H9 (cell line): ENCODE measurements at regions not wholly inside any gene's neighbourhood (a gene's known extent, or its start where the extent isn't known, plus 50 kb on each side); places are given as distances from the start of the nearest gene placed in this dataset.

Source experiments
- DNase-seq: peaks from one replicate; pipeline ENCODE4 v3.0.0-alpha.2; 2017
- H2AFZ ChIP-seq: one replicate; pipeline ENCODE4 v1.6.1; 2013; ENCODE audit warnings: mild to moderate bottlenecking, low read length, control low read depth, moderate library complexity
- H2AK5ac ChIP-seq: 2 replicates; pipeline ENCODE4 v1.6.1; 2013; ENCODE audit warnings: low read length, control low read depth, mixed read lengths; ENCODE audit not compliant: insufficient read length
- H2BK120ac ChIP-seq: one replicate; pipeline ENCODE4 v1.6.1; 2013; ENCODE audit warnings: low read depth, mild to moderate bottlenecking, low read length, control low read depth, inconsistent platforms; ENCODE audit not compliant: poor library complexity, severe bottlenecking
- H2BK12ac ChIP-seq: 2 replicates; pipeline ENCODE4 v1.6.1; 2013; ENCODE audit warnings: low read length, control low read depth, mixed read lengths, low read depth; ENCODE audit not compliant: insufficient read length
- H2BK15ac ChIP-seq: 2 replicates; pipeline ENCODE4 v1.6.1; 2013; ENCODE audit warnings: low read depth, low read length, control low read depth
- H2BK20ac ChIP-seq: one replicate; pipeline ENCODE4 v1.6.1; 2013; ENCODE audit warnings: low read depth, mild to moderate bottlenecking, low read length, control low read depth, inconsistent platforms; ENCODE audit not compliant: poor library complexity, severe bottlenecking
- H2BK5ac ChIP-seq: 2 replicates; pipeline ENCODE4 v1.6.1; 2013; ENCODE audit warnings: low read length, control low read depth, mixed read lengths; ENCODE audit not compliant: insufficient read length
- H3K14ac ChIP-seq: 2 replicates; pipeline ENCODE4 v1.6.1; 2013; ENCODE audit warnings: low read length, control low read depth; ENCODE audit not compliant: insufficient read depth
- H3K18ac ChIP-seq: 2 replicates; pipeline ENCODE4 v1.6.1; 2013; ENCODE audit warnings: low read depth, mild to moderate bottlenecking, mixed read lengths, low read length, control low read depth; ENCODE audit not compliant: insufficient read length
- H3K23ac ChIP-seq: 2 replicates; pipeline ENCODE4 v1.6.1; 2013; ENCODE audit warnings: low read length, control low read depth, mixed read lengths, low read depth; ENCODE audit not compliant: insufficient read length
- H3K23me2 ChIP-seq: 2 replicates; pipeline ENCODE4 v1.6.1; 2013; ENCODE audit warnings: low read depth, mild to moderate bottlenecking, mixed read lengths, low read length, control low read depth; ENCODE audit not compliant: insufficient read length, poor library complexity, severe bottlenecking
- H3K27ac ChIP-seq: 2 replicates; pipeline ENCODE4 v1.5.1; 2013; ENCODE audit warnings: low read length, control low read depth, mixed read lengths, low read depth; ENCODE audit not compliant: insufficient read length
- H3K27me3 ChIP-seq: 2 replicates; pipeline ENCODE4 v1.6.1; 2013; ENCODE audit warnings: low read length, control low read depth, inconsistent platforms; ENCODE audit not compliant: insufficient read depth
- H3K4ac ChIP-seq: 2 replicates; pipeline ENCODE4 v1.6.1; 2013; ENCODE audit warnings: low read depth, mild to moderate bottlenecking, control low read depth, inconsistent platforms, low read length, moderate library complexity
- H3K4me1 ChIP-seq: 2 replicates; pipeline ENCODE4 v1.6.1; 2013; ENCODE audit warnings: low read length, control low read depth, inconsistent platforms; ENCODE audit not compliant: insufficient read depth
- H3K4me2 ChIP-seq: 2 replicates; pipeline ENCODE4 v1.6.1; 2013; ENCODE audit warnings: low read length, control low read depth, mixed read lengths; ENCODE audit not compliant: insufficient read length, insufficient read depth
- H3K56ac ChIP-seq: 2 replicates; pipeline ENCODE4 v1.6.1; 2013; ENCODE audit warnings: low read depth, mild to moderate bottlenecking, mixed read lengths, low read length, control low read depth; ENCODE audit not compliant: insufficient read length
- H3K79me1 ChIP-seq: 2 replicates; pipeline ENCODE4 v1.6.1; 2013; ENCODE audit warnings: low read depth, mild to moderate bottlenecking, moderate library complexity, low read length, control low read depth, inconsistent platforms; ENCODE audit not compliant: insufficient read depth, poor library complexity, severe bottlenecking
- H3K79me2 ChIP-seq: 2 replicates; pipeline ENCODE4 v1.6.1; 2013; ENCODE audit warnings: low read length, control low read depth, inconsistent platforms; ENCODE audit not compliant: insufficient read depth
- H3K9ac ChIP-seq: 2 replicates; pipeline ENCODE4 v1.6.1; 2013; ENCODE audit warnings: low read length, control low read depth, mixed read lengths; ENCODE audit not compliant: insufficient read length; ENCODE audit errors: extremely low read depth
- H3K9me3 ChIP-seq: one replicate; pipeline ENCODE4 v1.6.1; 2013; ENCODE audit warnings: low read depth, low read length, inconsistent platforms; ENCODE audit not compliant: control insufficient read depth
- H3T11ph ChIP-seq: one replicate; pipeline ENCODE4 v1.6.1; 2013; ENCODE audit warnings: mild to moderate bottlenecking, low read length, control low read depth, inconsistent platforms
- H4K20me1 ChIP-seq: one replicate; pipeline ENCODE4 v1.6.1; 2013; ENCODE audit not compliant: control insufficient read depth, insufficient read length, insufficient read depth
- H4K5ac ChIP-seq: 2 replicates; pipeline ENCODE4 v1.6.1; 2013; ENCODE audit warnings: low read depth, mild to moderate bottlenecking, mixed read lengths, low read length, control low read depth; ENCODE audit not compliant: insufficient read length
- H4K8ac ChIP-seq: replicated peaks from 2 replicates; pipeline ENCODE4 v1.6.1; 2013; ENCODE audit warnings: low read length, control low read depth, mixed read lengths, low read depth; ENCODE audit not compliant: insufficient read length
- H4K91ac ChIP-seq: 2 replicates; pipeline ENCODE4 v1.6.1; 2013; ENCODE audit warnings: low read depth, mild to moderate bottlenecking, moderate library complexity, mixed read lengths, low read length, control low read depth; ENCODE audit not compliant: insufficient read length
- H3K27ac Mint-ChIP-seq, 3 experiments: 2 replicates in 2 of 3; 3 replicates in 1 of 3; pipeline ENCODE4 v1.8.0; 2020 to 2021; ENCODE audit warnings: mixed read lengths in 3 of 3, mild to moderate bottlenecking in 1 of 3, moderate library complexity in 1 of 3
- H3K27me3 Mint-ChIP-seq: 2 replicates; pipeline ENCODE4 v1.8.0; 2021; ENCODE audit warnings: low read depth, mild to moderate bottlenecking, moderate library complexity, mixed read lengths
- H3K36me3 Mint-ChIP-seq, 3 experiments: 2 replicates in 2 of 3; 3 replicates in 1 of 3; pipeline ENCODE4 v1.8.0; 2020 to 2021; ENCODE audit warnings: low read depth in 3 of 3, mixed read lengths in 3 of 3; ENCODE audit not compliant: insufficient read depth in 1 of 3
- H3K4me1 Mint-ChIP-seq, 2 experiments: 2 replicates each; pipeline ENCODE4 v1.8.0; 2020; ENCODE audit warnings: mixed read lengths in 2 of 2
- H3K4me3 Mint-ChIP-seq, 2 experiments: 2 replicates in 1 of 2; 3 replicates in 1 of 2; pipeline ENCODE4 v1.8.0; 2020 to 2021; ENCODE audit warnings: mild to moderate bottlenecking in 2 of 2, mixed read lengths in 2 of 2, moderate library complexity in 1 of 2
- H3K9me3 Mint-ChIP-seq, 2 experiments: 2 replicates in 1 of 2; 3 replicates in 1 of 2; pipeline ENCODE4 v1.8.0; 2020; ENCODE audit warnings: mild to moderate bottlenecking in 2 of 2, mixed read lengths in 2 of 2, moderate library complexity in 1 of 2
- WGBS: extraction: QIAGEN DNeasy Blood & Tissue Kit; methylation state at CpG from one replicate; pipeline ENCODE4 v1.1.7; 2013; ENCODE audit warnings: missing lambda C conversion rate, low lambda C conversion rate, mixed read lengths; ENCODE audit not compliant: insufficient read length; ENCODE audit errors: extremely low coverage; 5-methylcytosine and 5-hydroxymethylcytosine counted together
- TF ChIP-seq, protein P1 (sequence below): fragments of 200-600 bp; sonication (generic); conservative IDR thresholded peaks from 3 replicates; pipeline ENCODE4 v1.8.0; 2021; ENCODE audit warnings: antibody characterized with exemption, mild to moderate bottlenecking

DNA sequence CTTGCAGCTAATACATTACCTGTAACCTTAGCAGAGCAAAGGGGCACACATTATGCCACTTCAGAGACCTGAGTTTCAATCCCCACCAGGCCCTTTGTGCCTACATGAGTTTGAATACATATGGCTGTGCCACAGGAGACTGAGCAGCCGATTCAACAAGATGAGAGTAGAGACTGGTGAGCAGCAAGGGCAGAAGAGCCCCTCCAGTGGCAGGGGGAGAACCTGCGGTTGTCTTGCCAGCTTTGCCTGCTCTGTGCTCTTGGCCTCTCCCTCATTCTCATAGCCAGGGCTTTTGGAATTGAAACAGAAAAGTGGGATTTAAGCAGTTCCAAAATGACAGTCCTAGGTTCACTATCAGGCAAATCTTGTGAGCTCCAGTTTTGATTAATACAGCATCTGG lies 52.3 kb upstream of the CLNK start:
- H4K20me1 ChIP-seq = no peaks in the 10 kb centered on the region
- H3K4ac ChIP-seq = no peak overlapping the region
- no peak overlapping the region for H3K18ac ChIP-seq
- H3K4me1 ChIP-seq = no peaks in the 10 kb centered on the region
- H4K5ac ChIP-seq = no peak overlapping the region
- H3K9ac ChIP-seq = no peak overlapping the region
- no peak overlapping the region for H4K8ac ChIP-seq
- H2AFZ ChIP-seq = no peak overlapping the region
- H3K9me3 ChIP-seq = no peaks in the 10 kb centered on the region
- Mint-ChIP-seq H3K27me3 (no peaks in the 10 kb centered on the region), H3K4me3 (no peak overlapping the region), H3K9me3 (no peaks in the 10 kb centered on the region), H3K36me3 (no peaks in the 10 kb centered on the region), H3K27ac (no peak overlapping the region), H3K4me1 (peaks cover 8 to 19% of the 10 kb centered on the region in 2 experiments)
- no peak overlapping the region for H4K91ac ChIP-seq
- WGBS = no CpG with 5 or more reads among the region's 2 CpGs
- DNase-seq = peak; percentile 43
- no peak overlapping the region for H3K4me2 ChIP-seq
- H3K27me3 ChIP-seq = no peaks in the 10 kb centered on the region
- no peak overlapping the region for H2AK5ac ChIP-seq
- no peak overlapping the region for H3T11ph ChIP-seq
- no peak overlapping the region for H3K56ac ChIP-seq
- no peaks in the 10 kb centered on the region for H3K79me1 ChIP-seq
- no peak overlapping the region for H2BK12ac ChIP-seq
- H3K14ac ChIP-seq = no peak overlapping the region
- H3K23me2 ChIP-seq = no peaks in the 10 kb centered on the region
- TF ChIP-seq, protein P1, sequence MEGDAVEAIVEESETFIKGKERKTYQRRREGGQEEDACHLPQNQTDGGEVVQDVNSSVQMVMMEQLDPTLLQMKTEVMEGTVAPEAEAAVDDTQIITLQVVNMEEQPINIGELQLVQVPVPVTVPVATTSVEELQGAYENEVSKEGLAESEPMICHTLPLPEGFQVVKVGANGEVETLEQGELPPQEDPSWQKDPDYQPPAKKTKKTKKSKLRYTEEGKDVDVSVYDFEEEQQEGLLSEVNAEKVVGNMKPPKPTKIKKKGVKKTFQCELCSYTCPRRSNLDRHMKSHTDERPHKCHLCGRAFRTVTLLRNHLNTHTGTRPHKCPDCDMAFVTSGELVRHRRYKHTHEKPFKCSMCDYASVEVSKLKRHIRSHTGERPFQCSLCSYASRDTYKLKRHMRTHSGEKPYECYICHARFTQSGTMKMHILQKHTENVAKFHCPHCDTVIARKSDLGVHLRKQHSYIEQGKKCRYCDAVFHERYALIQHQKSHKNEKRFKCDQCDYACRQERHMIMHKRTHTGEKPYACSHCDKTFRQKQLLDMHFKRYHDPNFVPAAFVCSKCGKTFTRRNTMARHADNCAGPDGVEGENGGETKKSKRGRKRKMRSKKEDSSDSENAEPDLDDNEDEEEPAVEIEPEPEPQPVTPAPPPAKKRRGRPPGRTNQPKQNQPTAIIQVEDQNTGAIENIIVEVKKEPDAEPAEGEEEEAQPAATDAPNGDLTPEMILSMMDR = peak; percentile 43; the same call in 2 of the 3 replicates
- no peak overlapping the region for H2BK120ac ChIP-seq
- no peak overlapping the region for H2BK15ac ChIP-seq
- H3K79me2 ChIP-seq = no peaks in the 10 kb centered on the region
- no peak overlapping the region for H3K27ac ChIP-seq
- no peak overlapping the region for H2BK5ac ChIP-seq
- H2BK20ac ChIP-seq = no peak overlapping the region
- no peak overlapping the region for H3K23ac ChIP-seq
